IMR-90 (cell line): ENCODE measurements at regions not wholly inside any gene's neighbourhood (a gene's known extent, or its start where the extent isn't known, plus 50 kb on each side); places are given as distances from the start of the nearest gene placed in this dataset.

Source experiments
- ATAC-seq: fragments of 200-7000 bp; cut with Tn5 transposase; 2 replicates; pipeline ENCODE4 v1.9.1; 2020; ENCODE audit warnings: low read depth, mild to moderate bottlenecking, moderate library complexity
- BruUV-seq: library from RNA; stranded (reverse); fragments of 400-500 nt; replicated peaks from 2 replicates; lab custom pipeline; 2021; lab: Mats Ljungman, UMichigan
- CTCF ChIA-PET: fragments of 300-600 bp; formaldehyde crosslinking; extraction: SDS; loops from one replicate; lab custom pipeline; 2021; ENCODE audit warnings: antibody characterized with exemption; lab: Yijun Ruan, JAX
- POLR2A ChIA-PET: fragments of 300-600 bp; sonication (Branson Sonifier 250); formaldehyde crosslinking; loops from one replicate; lab custom pipeline; 2022; ENCODE audit warnings: antibody characterized with exemption; ENCODE audit not compliant: unreplicated experiment; lab: Charles Lee
- DNase-seq: peaks from one replicate; pipeline ENCODE4 v3.0.0; 2013
- H2AFZ ChIP-seq: replicated peaks from 2 replicates; pipeline ENCODE3; 2013; ENCODE audit warnings: low read length, mild to moderate bottlenecking; ENCODE audit not compliant: poor library complexity
- H2AK5ac ChIP-seq: 2 replicates; pipeline ENCODE4 v1.6.1; 2013; ENCODE audit warnings: low read depth, low read length, inconsistent platforms
- H2AK9ac ChIP-seq: replicated peaks from 2 replicates; pipeline ENCODE3; 2013; ENCODE audit warnings: mild to moderate bottlenecking, low read depth, low read length, moderate library complexity; ENCODE audit not compliant: poor library complexity
- H2BK120ac ChIP-seq: 2 replicates; pipeline ENCODE4 v1.6.1; 2013; ENCODE audit warnings: low read depth, low read length, inconsistent platforms
- H2BK15ac ChIP-seq: 3 replicates; pipeline ENCODE4 v1.6.1; 2013; ENCODE audit warnings: low read depth, low read length, inconsistent platforms
- H2BK20ac ChIP-seq: 2 replicates; pipeline ENCODE4 v1.6.1; 2013; ENCODE audit warnings: low read depth, mild to moderate bottlenecking, inconsistent platforms, low read length, moderate library complexity
- H2BK5ac ChIP-seq: 2 replicates; pipeline ENCODE4 v1.6.1; 2013; ENCODE audit warnings: mild to moderate bottlenecking, low read depth, low read length, inconsistent platforms; ENCODE audit not compliant: poor library complexity, severe bottlenecking
- H3K14ac ChIP-seq: replicated peaks from 2 replicates; pipeline ENCODE4 v1.6.1; 2013; ENCODE audit warnings: low read depth, low read length, inconsistent platforms
- H3K18ac ChIP-seq: 2 replicates; pipeline ENCODE4 v1.6.1; 2013; ENCODE audit warnings: low read depth, low read length, control low read depth
- H3K23ac ChIP-seq: 2 replicates; pipeline ENCODE4 v1.6.1; 2013; ENCODE audit warnings: low read depth, low read length, inconsistent platforms
- H3K27ac ChIP-seq: 2 replicates; pipeline ENCODE4 v1.5.1; 2013; ENCODE audit warnings: mild to moderate bottlenecking, control low read depth, low read length; ENCODE audit not compliant: insufficient read depth
- H3K27me3 ChIP-seq: 2 replicates; pipeline ENCODE4 v1.6.1; 2013; ENCODE audit warnings: low read length; ENCODE audit not compliant: control insufficient read depth, insufficient read depth
- H3K36me3 ChIP-seq: 2 replicates; pipeline ENCODE4 v1.6.1; 2013; ENCODE audit warnings: low read length, mixed read lengths; ENCODE audit not compliant: control insufficient read depth, insufficient read depth
- H3K4ac ChIP-seq: 2 replicates; pipeline ENCODE4 v1.6.1; 2013; ENCODE audit warnings: low read depth, low read length, inconsistent platforms
- H3K4me1 ChIP-seq: 2 replicates; pipeline ENCODE4 v1.6.1; 2013; ENCODE audit warnings: low read length, mixed read lengths; ENCODE audit not compliant: control insufficient read depth, insufficient read depth
- H3K4me2 ChIP-seq: 2 replicates; pipeline ENCODE4 v1.6.1; 2013; ENCODE audit warnings: low read depth, mild to moderate bottlenecking, control low read depth, low read length, moderate library complexity
- H3K4me3 ChIP-seq: 2 replicates; pipeline ENCODE4 v1.5.1; 2013; ENCODE audit warnings: low read depth, mild to moderate bottlenecking, control low read depth, low read length, moderate library complexity; ENCODE audit not compliant: insufficient read depth
- H3K56ac ChIP-seq: 2 replicates; pipeline ENCODE4 v1.6.1; 2013; ENCODE audit warnings: low read length, inconsistent platforms; ENCODE audit not compliant: insufficient read depth; ENCODE audit errors: extremely low read depth
- H3K79me1 ChIP-seq, 2 experiments: 2 replicates each; pipeline ENCODE4 v1.6.1; 2013; ENCODE audit warnings: low read length in 2 of 2, inconsistent platforms in 1 of 2, low read depth in 1 of 2
- H3K9ac ChIP-seq: 2 replicates; pipeline ENCODE4 v1.6.1; 2013; ENCODE audit warnings: low read depth, low read length, control low read depth
- H3K9me1 ChIP-seq: 2 replicates; pipeline ENCODE4 v1.6.1; 2013; ENCODE audit warnings: low read length, inconsistent platforms; ENCODE audit not compliant: insufficient read depth
- H3K9me3 ChIP-seq: 2 replicates; pipeline ENCODE4 v1.6.1; 2013; ENCODE audit warnings: low read length; ENCODE audit not compliant: control insufficient read depth, insufficient read depth
- H4K20me1 ChIP-seq: 2 replicates; pipeline ENCODE4 v1.6.1; 2013; ENCODE audit warnings: low read length, inconsistent platforms; ENCODE audit not compliant: insufficient read depth
- H4K5ac ChIP-seq: 2 replicates; pipeline ENCODE4 v1.6.1; 2013; ENCODE audit warnings: mild to moderate bottlenecking, low read depth, low read length, control low read depth
- H4K8ac ChIP-seq, 2 experiments: 2 replicates each; pipeline ENCODE4 v1.6.1; 2013; ENCODE audit warnings: low read depth in 2 of 2, low read length in 2 of 2, control low read depth in 1 of 2, inconsistent platforms in 1 of 2
- H4K91ac ChIP-seq: 2 replicates; pipeline ENCODE4 v1.6.1; 2013; ENCODE audit warnings: low read depth, low read length, inconsistent platforms; ENCODE audit not compliant: insufficient read depth
- BHLHE40 ChIP-seq: fragments of 150-350 bp; IDR thresholded peaks from 2 replicates; pipeline ENCODE4 v1.6.1; 2016; ENCODE audit warnings: mild to moderate bottlenecking, low read depth, low read length
- CTCF ChIP-seq: conservative IDR thresholded peaks from 2 replicates; pipeline ENCODE4 v1.5.1; 2012; ENCODE audit warnings: mild to moderate bottlenecking, low read depth, low read length, improper control_type of control experiment
- ELK1 ChIP-seq: fragments of 150-350 bp; IDR thresholded peaks from 2 replicates; pipeline ENCODE4 v1.6.1; 2016; ENCODE audit warnings: low read depth, mild to moderate bottlenecking, low read length, moderate library complexity, borderline replicate concordance
- MAZ ChIP-seq: IDR thresholded peaks from 2 replicates; pipeline ENCODE4 v1.6.1; 2012; ENCODE audit warnings: low read depth, mild to moderate bottlenecking, low read length, improper control_type of control experiment, moderate library complexity, borderline replicate concordance
- NFE2L2 ChIP-seq: fragments of 150-350 bp; IDR thresholded peaks from 2 replicates; pipeline ENCODE4 v1.6.1; 2016; ENCODE audit warnings: low read depth, mild to moderate bottlenecking, low read length
- POLR2A ChIP-seq: IDR thresholded peaks from 2 replicates; pipeline ENCODE4 v1.6.1; 2012; ENCODE audit warnings: mild to moderate bottlenecking, low read depth, low read length
- RAD21 ChIP-seq: IDR thresholded peaks from 2 replicates; pipeline ENCODE4 v1.6.1; 2012; ENCODE audit warnings: low read length, improper control_type of control experiment
- RFX5 ChIP-seq: IDR thresholded peaks from 2 replicates; pipeline ENCODE4 v1.8.0; 2012; ENCODE audit warnings: low read depth, mild to moderate bottlenecking, low read length, moderate library complexity
- SMC3 ChIP-seq: fragments of 150-350 bp; IDR thresholded peaks from 2 replicates; pipeline ENCODE4 v1.6.1; 2016; ENCODE audit warnings: low read depth, mild to moderate bottlenecking, antibody characterized with exemption, low read length, moderate library complexity
- USF2 ChIP-seq: fragments of 150-350 bp; IDR thresholded peaks from 2 replicates; pipeline ENCODE4 v1.6.1; 2017; ENCODE audit warnings: mild to moderate bottlenecking, antibody characterized with exemption, low read length, low read depth
- WGBS, 2 experiments: methylation state at CpG; one replicate each; pipeline versions ENCODE4 v1.1.5 to v1.1.7; 2013; ENCODE audit warnings: missing lambda C conversion rate in 2 of 2; ENCODE audit not compliant: insufficient read length in 1 of 2; ENCODE audit errors: extremely low coverage in 2 of 2; 5-methylcytosine and 5-hydroxymethylcytosine counted together
- dilution Hi-C: fragments of 300-500 bp; cut with HindIII; formaldehyde crosslinking; loops from one replicate; pipeline ENCODE4 v1.14.3; 2018; ENCODE audit warnings: low sequenced_read_pairs; ENCODE audit not compliant: unreplicated experiment
- in situ Hi-C: fragments of 300-500 bp; cut with MboI; formaldehyde crosslinking; loops from 3 replicates; pipeline ENCODE4 v1.14.3; 2019; ENCODE audit warnings: low sequenced_read_pairs, inconsistent platforms, mixed read lengths
- intact Hi-C: fragments of 100-400 bp; cut with micrococcal nuclease; formaldehyde crosslinking; loops from 2 replicates; pipeline ENCODE4 v1.10.0; 2022

GRCh38 chr9:14383773-14384172, 69.8 kb upstream of the NFIB start:
- in situ Hi-C loops = no loop called here

More at GRCh38 chr9:14383773-14384172, 69.8 kb upstream of the NFIB start:
- Histone ChIP-seq H3K27ac (no peak overlapping the region), H2AK5ac (no peak overlapping the region), H3K79me1 (no peaks in the 10 kb centered on the region), H3K4me2 (no peak overlapping the region), H3K18ac (no peak overlapping the region), H2BK15ac (no peak overlapping the region), H3K4me1 (no peaks in the 10 kb centered on the region), H3K56ac (no peak overlapping the region), H2BK120ac (no peak overlapping the region), H3K9me3 (peaks cover 2% of the 10 kb centered on the region; the same call in 1 of the 2 replicates), H2AFZ (no peak overlapping the region), H3K23ac (no peak overlapping the region), H4K20me1 (no peaks in the 10 kb centered on the region), H2BK5ac (no peak overlapping the region), H3K4ac (no peak overlapping the region), H4K8ac (no peak overlapping the region), H4K5ac (no peak overlapping the region), H3K9me1 (no peaks in the 10 kb centered on the region), H2AK9ac (no peak overlapping the region), H3K14ac (no peak overlapping the region), H3K36me3 (no peaks in the 10 kb centered on the region), H3K9ac (no peak overlapping the region), H4K91ac (no peak overlapping the region), H3K4me3 (no peak overlapping the region), H3K27me3 (peaks cover 31% of the 10 kb centered on the region), H2BK20ac (no peak overlapping the region)
- no CpG with 5 or more reads among the region's 12 CpGs for WGBS, 2 experiments
- ChIA-PET CTCF (no interaction called here), POLR2A (no interaction called here)
- TF ChIP-seq USF2 (no peak), POLR2A (no peak), RFX5 (no peak), RAD21 (no peak), SMC3 (no peak), CTCF (no peak), BHLHE40 (no peak), NFE2L2 (no peak), ELK1 (no peak), MAZ (no peak)
- dilution Hi-C loops (no loop called here), intact Hi-C loops (no loop called here)
- BruUV-seq = no TSS peak
- ATAC-seq = no peak
- DNase-seq = no peak
